AG10803 (cell line): ENCODE measurements at regions not wholly inside any gene's neighbourhood (a gene's known extent, or its start where the extent isn't known, plus 50 kb on each side); places are given as distances from the start of the nearest gene placed in this dataset.
A peak's percentile ranks its signal among the peaks of the same experiment; 100 is the strongest.
"Not testable (repeated sequence)": the region's sequence is repeated elsewhere in the genome, so short reads cannot be mapped to it uniquely, and the experiment has no call there.

Experiments used
- DNase-seq: peaks from one replicate; pipeline ENCODE4 v3.0.0; 2010; ENCODE audit warnings: low read depth
- H3K4me3 ChIP-seq: 2 replicates; pipeline ENCODE4 v1.5.1; 2011; ENCODE audit warnings: mild to moderate bottlenecking, low read length, control low read depth
- TF ChIP-seq, protein P1 (sequence below): conservative IDR thresholded peaks from 2 replicates; pipeline ENCODE4 v1.5.1; 2011; ENCODE audit warnings: mild to moderate bottlenecking, low read length, control low read depth, inconsistent platforms

DNA sequence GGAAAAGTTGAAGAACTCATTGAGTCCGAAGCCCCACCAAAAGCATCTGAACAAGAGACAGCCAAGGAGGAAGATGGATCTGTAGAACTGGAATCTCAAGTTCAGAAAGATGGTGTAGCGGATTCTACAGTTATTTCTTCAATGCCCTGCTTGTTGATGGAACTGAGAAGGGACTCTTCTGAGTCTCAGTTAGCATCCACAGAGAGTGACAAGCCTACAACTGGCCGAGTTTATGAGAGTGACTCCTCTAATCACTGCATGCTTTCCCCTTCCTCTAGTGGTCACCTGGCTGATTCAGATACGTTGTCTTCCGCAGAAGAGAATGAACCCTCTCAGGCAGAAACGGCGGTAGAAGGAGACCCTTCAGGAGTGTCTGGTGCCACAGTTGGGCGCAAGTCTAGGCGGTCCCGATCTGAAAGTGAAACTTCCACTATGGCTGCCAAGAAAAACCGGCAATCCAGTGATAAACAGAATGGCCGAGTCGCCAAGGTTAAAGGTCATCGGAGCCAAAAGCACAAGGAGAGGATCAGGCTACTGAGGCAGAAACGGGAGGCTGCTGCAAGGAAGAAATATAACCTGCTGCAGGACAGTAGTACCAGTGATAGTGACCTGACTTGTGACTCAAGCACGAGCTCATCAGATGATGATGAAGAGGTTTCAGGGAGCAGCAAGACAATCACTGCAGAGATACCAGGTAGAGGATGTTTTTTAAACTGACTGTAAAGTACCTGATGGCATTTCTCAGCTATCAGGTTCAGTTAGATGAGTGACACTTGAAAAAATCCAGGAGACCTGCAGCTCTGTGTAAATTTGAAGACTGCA, 111.9 kb downstream of the HAUS1 start:
- H3K4me3 ChIP-seq, result no peak overlapping the region
- TF ChIP-seq, protein P1, sequence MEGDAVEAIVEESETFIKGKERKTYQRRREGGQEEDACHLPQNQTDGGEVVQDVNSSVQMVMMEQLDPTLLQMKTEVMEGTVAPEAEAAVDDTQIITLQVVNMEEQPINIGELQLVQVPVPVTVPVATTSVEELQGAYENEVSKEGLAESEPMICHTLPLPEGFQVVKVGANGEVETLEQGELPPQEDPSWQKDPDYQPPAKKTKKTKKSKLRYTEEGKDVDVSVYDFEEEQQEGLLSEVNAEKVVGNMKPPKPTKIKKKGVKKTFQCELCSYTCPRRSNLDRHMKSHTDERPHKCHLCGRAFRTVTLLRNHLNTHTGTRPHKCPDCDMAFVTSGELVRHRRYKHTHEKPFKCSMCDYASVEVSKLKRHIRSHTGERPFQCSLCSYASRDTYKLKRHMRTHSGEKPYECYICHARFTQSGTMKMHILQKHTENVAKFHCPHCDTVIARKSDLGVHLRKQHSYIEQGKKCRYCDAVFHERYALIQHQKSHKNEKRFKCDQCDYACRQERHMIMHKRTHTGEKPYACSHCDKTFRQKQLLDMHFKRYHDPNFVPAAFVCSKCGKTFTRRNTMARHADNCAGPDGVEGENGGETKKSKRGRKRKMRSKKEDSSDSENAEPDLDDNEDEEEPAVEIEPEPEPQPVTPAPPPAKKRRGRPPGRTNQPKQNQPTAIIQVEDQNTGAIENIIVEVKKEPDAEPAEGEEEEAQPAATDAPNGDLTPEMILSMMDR, result no peak
- no peak for DNase-seq

DNA sequence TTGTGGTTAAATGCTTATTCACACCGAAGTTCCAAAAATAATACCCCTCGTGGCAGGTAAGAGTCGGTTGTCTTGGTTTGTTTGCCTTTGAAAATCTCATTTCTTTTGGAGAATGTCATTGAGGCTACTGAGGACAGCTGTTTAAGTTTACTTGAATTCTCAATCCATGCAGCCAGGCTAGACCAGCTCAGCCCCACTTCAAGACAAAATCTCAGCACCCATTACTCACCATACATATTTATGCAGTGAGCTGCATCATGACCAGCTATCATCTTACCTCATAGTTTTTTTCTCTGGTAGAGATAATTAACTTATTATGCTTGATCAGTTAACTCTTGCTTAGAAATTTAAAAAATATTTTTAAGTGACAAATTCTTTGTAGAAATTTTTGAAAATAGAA, 115.9 kb downstream of the HAUS1 start:
- no peak overlapping the region for H3K4me3 ChIP-seq
- peak; percentile 64 for DNase-seq
- TF ChIP-seq, protein P1, result no peak

DNA sequence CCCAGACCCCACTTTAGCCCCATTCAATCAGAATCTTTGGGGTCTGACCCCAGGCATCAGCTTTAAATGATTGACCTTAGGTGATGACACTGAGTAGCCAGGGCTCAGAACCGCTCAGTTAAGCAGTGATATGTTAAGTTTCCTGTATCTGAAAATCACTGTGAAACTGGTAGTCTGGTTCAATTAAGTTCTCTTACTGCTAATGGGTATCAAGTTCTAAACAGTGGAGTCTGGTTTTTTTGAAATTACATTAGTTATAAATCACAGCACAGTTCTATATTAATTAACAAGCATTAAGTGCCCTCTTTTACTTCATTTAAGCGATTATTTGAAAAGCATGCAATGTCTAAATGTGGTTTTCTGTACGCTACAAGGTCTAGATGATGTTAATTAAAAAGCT, 117.9 kb downstream of the HAUS1 start:
- H3K4me3 ChIP-seq, result no peak overlapping the region
- DNase-seq, result no peak
- TF ChIP-seq, protein P1, result no peak

DNA sequence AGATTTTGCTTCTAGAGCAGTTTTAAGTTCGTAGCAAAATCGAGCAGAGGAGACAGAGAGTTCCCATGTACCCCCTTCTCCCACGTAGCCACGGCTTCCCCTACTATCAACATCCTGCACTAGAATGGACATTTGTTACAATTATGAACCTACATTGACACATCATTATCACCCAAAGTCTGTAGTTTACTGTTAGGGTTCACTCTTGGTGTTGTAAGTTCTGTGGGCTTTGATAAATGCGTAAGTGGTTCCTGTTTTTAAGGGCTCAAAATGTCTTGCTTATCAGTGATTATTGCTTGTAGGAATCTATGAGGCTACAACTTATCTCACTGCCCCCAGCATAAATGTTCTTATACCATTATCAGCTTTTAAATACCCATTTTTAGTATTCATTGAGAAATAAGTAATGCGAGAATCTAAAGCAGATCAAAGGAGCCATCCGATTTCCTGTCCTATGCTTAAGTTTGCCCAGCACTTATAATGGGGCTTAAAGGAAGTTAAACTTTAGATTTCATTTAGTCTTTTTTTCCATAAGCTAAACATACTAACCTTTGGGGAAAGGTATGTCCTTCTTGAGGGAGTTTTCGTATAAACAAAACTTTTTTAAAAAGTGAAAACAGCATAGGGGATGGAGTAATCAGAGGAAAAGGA, 118.7 kb downstream of the HAUS1 start:
- no peak overlapping the region for H3K4me3 ChIP-seq
- no peak for DNase-seq

DNA sequence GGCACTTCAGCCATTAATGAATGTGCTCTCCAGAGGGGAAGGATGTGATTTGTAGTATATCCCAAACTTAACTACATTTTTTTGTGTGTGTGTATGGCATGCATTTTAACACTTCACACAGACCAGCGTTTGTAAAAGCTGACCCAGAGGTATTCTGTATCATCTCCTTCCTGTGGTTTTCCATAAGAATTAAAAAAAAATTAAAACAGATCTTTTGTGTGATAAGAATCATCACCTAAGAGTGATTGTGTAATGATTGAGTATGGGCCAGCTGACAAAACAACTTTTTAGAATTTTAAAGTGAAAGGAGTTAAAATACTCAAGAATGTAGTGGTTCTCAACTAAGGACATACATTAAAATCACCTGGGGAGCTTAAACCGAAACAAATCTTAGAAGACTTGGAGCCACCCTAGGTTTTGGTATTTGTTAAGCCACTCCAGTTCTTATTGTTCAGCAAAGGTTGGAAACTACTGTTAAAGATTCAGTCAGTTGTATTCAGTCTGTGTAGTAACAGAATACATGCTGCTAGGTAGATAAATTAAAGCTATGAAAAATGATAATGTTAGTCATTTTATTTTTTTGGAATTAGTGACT, 120.1 kb downstream of the HAUS1 start:
- TF ChIP-seq, protein P1, result no peak
- peak; percentile 36 for DNase-seq
- H3K4me3 ChIP-seq, result no peak overlapping the region

More for the DNA sequence above, 118.7 kb downstream of the HAUS1 start:
- TF ChIP-seq, protein P1, result no peak

DNA sequence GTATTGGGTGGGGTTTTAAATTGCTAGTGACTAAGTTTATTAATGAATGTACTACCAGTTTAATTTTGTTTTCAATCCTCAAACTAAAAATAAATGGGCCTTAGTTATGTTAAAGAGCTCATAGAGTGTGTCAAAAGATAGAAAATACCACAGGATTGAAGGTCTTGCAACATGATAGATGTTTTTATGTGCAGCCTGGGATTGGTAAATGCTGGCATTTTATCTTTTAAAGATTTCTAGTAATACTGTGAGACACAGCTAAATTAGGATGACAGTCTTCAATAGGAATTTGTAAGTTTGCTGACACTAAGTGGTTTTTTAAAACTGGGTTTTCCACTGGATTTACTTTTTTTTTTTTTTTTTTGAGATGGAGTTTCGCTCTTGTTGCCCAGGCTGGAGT, 122.3 kb downstream of the HAUS1 start:
- TF ChIP-seq, protein P1, result no peak
- DNase-seq, result peak; percentile 81
- H3K4me3 ChIP-seq, result no peak overlapping the region

DNA sequence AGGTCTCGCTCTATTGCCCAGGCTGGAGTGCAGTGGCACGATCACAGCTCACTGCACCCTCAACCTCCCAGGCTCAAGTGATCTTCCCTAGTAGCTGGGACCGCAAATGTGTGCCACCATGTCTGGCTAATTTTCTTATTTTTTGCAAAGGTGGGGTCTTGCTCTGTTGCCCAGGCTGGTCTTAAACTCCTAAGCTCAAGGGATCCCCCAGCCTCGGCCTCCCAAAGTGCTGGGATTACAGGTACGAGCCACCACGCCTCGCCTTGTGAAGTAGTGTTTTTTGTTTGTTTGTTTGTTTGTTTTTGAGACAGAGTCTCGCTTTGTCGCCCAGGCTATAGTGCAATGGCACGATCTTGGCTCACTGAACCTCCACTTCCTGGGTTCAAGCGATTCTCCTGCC, 125.5 kb downstream of the HAUS1 start:
- DNase-seq, H3K4me3 ChIP-seq: not testable (repeated sequence)
